MV-4-11 (cell line): ENCODE measurements at regions not wholly inside any gene's neighbourhood (a gene's known extent, or its start where the extent isn't known, plus 50 kb on each side); places are given as distances from the start of the nearest gene placed in this dataset.
A peak's percentile ranks its signal among the peaks of the same experiment; 100 is the strongest.
"Not testable (repeated sequence)": the region's sequence is repeated elsewhere in the genome, so short reads cannot be mapped to it uniquely, and the experiment has no call there.

Experiments
- DNase-seq: peaks from one replicate; lab custom pipeline; 2025; lab: John Stamatoyannopoulos, UW

- DNase-seq = no peak
Observed at GRCh38 chr18:1294229-1294628, 389.6 kb downstream of the ADCYAP1 start.

- no peak for DNase-seq
Observed at GRCh38 chr18:1296237-1296636, 391.6 kb downstream of the ADCYAP1 start.

GRCh38 chr18:1302861-1303260 is 398.2 kb downstream of the ADCYAP1 start:
- DNase-seq = no peak

- no peak for DNase-seq
Observed at GRCh38 chr18:1304392-1304992, 399.8 kb downstream of the ADCYAP1 start.

GRCh38 chr18:1306641-1307040 is 402.0 kb downstream of the ADCYAP1 start:
- no peak for DNase-seq

GRCh38 chr18:1308686-1309085 is 404.0 kb downstream of the ADCYAP1 start:
- peak; percentile 58 for DNase-seq

GRCh38 chr18:1311376-1311775 is 406.7 kb downstream of the ADCYAP1 start:
- DNase-seq = no peak

- DNase-seq = not testable (repeated sequence)
Observed at GRCh38 chr18:1335345-1335744, 430.7 kb downstream of the ADCYAP1 start.

- no peak for DNase-seq
Observed at GRCh38 chr18:1350931-1351450, 446.3 kb downstream of the ADCYAP1 start.

- DNase-seq = no peak
Observed at GRCh38 chr18:1353025-1353424, 448.4 kb downstream of the ADCYAP1 start.

- DNase-seq = no peak
Observed at GRCh38 chr18:1357724-1358123, 453.1 kb downstream of the ADCYAP1 start.

GRCh38 chr18:1361936-1362335 is 457.3 kb downstream of the ADCYAP1 start:
- peak; percentile 29 for DNase-seq

GRCh38 chr18:1370552-1370951 is 465.9 kb downstream of the ADCYAP1 start:
- DNase-seq = no peak

GRCh38 chr18:1371724-1372123 is 467.1 kb downstream of the ADCYAP1 start:
- DNase-seq = no peak

- DNase-seq = no peak
Observed at GRCh38 chr18:1383465-1383864, 478.8 kb downstream of the ADCYAP1 start.

GRCh38 chr18:1388468-1388867 is 483.8 kb downstream of the ADCYAP1 start:
- not testable (repeated sequence) for DNase-seq

GRCh38 chr18:1392046-1392445 is 487.4 kb downstream of the ADCYAP1 start:
- DNase-seq = no peak

- no peak for DNase-seq
Observed at GRCh38 chr18:1392865-1393734, 488.4 kb downstream of the ADCYAP1 start.

- no peak for DNase-seq
Observed at GRCh38 chr18:1393929-1394328, 489.3 kb downstream of the ADCYAP1 start.

- DNase-seq = no peak
Observed at GRCh38 chr18:1394426-1394825, 489.8 kb downstream of the ADCYAP1 start.

- DNase-seq = no peak
Observed at GRCh38 chr18:1394966-1395365, 490.3 kb downstream of the ADCYAP1 start.

GRCh38 chr18:1408376-1408775 is 503.7 kb downstream of the ADCYAP1 start:
- no peak for DNase-seq

- DNase-seq = no peak
Observed at GRCh38 chr18:1412655-1413322, 508.1 kb downstream of the ADCYAP1 start.
